ENCODE measurements at regions not wholly inside any gene's neighbourhood (a gene's known extent, or its start where the extent isn't known, plus 50 kb on each side); places are given as distances from the start of the nearest gene placed in this dataset.
"Not testable (repeated sequence)": the region's sequence is repeated elsewhere in the genome, so short reads cannot be mapped to it uniquely, and the experiment has no call there.

GRCh38 chr1:181205901-181206300 lies 117.4 kb downstream of the IER5 start:
- no peak for DNase-seq

DNA sequence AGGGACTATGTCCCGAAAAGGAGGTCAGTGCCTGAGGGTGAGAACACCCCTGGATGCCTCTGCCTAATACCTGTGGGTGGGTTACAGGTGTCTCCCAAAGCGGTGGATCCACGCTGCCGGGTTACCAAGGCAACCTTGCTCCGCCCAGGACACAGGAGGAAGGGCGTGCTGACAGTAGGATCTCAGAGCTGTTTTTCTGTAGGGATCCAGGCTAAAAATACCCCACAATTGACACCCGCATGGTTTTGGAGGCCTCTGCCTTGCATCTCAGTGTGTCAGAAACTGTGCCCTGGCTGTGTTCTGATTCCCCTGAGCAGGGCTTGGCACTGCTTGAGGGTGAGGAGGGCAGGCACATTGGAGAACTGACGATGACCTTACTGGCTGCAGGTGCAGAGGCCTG lies 118.0 kb downstream of the IER5 start:
- no peak for DNase-seq

GRCh38 chr1:181206979-181207790 lies 118.7 kb downstream of the IER5 start:
- no peak for DNase-seq

DNA sequence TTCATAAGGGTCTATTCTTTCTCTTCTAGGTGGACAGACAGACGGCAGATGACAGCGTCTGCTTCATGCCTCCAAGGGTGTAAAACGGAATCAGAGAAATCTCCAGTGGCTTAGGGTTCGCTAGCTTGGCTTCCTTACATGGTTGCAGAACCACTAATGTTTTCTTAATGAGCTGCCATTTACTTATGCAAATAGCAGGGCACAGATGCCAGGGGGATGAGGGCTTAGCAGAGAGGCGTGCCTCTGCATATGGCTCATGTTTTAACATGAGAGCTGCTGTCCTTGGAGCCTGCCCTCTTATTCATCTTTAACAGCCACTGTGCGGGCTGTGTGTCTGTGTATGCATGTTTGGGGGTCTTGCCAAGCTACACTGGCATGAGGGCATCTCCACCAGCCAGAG lies 119.6 kb downstream of the IER5 start:
- no peak for DNase-seq

GRCh38 chr1:181208967-181209366 lies 120.5 kb downstream of the IER5 start:
- no peak for DNase-seq

- no peak for DNase-seq
Observed at GRCh38 chr1:181213056-181213455, 124.6 kb downstream of the IER5 start.

DNA sequence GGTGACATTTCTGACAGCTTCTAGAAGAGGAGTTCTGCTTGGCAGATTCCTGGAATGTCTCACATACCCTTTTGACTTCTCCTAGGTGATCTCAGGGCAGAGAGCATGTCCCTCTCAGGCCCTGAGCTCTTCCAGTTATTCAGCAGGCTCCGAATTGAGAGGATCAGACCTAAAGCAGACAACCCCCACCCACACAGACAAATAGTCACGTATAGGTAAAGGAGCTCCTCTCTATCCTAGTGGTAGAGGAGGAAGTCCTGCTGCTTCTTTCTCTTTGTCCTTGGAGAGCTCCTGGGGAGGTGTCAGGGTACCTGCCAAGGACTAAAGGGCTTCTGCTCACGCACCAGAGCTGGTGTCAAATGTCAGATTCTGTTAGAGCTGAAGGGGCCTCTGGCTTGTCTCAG lies 128.1 kb downstream of the IER5 start:
- DNase-seq: no peak

DNA sequence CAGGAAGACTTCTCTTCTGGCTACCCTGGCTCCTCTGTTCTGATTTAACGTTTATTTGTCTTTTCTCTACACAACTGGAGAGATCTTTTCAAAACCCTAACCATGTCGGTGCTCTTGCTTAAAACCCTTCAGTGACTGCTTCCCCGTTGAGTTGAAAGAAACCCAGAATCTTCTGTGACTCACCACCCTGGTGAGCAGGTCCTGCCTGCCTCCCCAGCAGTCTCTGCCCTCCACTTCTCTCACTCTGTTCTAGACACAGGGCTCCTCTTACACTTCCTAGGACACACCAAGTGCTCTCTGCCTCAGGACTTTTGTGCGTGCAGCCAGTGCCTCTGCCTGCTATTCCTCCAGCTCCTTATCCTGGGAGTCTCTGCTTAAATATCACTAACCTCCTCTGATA lies 131.4 kb downstream of the IER5 start:
- DNase-seq: no peak

- DNase-seq: no peak
Observed at GRCh38 chr1:181221078-181221477, 132.6 kb downstream of the IER5 start.

- DNase-seq: no peak
Observed at GRCh38 chr1:181222972-181223505, 134.5 kb downstream of the IER5 start.

- not testable (repeated sequence) for DNase-seq
Observed at GRCh38 chr1:181226728-181227127, 138.2 kb downstream of the IER5 start.

DNA sequence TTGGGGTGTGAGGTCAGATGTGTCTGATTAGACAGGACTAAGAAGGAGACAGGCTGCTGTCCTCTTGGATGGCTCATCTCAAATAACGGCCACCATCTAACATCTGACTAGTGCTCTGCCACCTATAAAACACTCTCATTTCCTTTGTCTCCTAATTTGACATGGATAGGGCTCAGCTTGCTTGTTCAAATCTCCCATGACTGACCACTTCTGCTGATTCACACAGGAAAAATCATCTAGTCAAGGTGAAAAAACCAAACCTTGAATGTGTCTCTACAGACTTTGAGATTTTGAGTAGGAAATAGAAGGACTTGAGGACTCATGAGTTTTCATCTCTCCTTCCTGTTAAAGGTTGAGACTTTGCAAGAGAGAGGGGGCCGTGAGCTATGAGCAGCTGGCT lies 150.6 kb downstream of the IER5 start:
- DNase-seq: no peak

DNA sequence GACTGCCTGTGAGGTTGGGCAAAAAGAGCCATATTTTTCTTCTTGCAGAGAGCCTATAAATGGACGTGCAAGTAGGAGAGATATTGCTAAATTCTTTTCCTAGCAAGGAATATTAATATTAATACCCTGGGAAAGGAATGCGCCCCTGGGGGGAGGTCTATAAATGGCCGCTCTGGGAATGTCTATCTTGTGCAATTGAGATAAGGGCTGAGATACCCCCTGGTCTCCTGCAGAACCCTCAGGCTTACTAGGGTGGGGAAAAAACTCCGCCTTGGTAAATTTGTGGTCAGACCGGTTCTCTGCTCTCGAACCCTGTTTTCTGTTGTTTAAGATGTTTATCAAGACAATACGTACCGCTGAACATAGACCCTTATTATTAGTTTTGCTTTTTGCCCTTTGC lies 157.8 kb downstream of the IER5 start:
- DNase-seq: not testable (repeated sequence)

DNA sequence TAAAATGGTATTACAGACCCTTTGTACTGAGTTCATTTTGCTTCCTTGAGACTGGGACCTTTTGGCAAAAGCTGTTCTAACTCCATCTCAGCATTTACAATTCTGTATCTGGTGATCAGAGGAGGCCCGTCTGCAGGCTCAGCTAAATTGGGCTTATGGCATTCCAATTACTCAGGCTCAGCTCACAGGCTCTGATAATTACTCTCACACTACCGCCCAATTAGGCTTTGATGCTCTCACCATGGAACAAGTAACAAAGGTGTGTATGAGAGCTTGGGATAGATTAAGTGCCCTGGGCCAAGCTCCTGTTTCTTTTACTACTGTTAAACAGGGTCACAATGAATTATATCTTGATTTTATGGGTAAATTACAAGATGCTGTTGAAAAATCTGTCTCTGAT lies 159.9 kb downstream of the IER5 start:
- not testable (repeated sequence) for DNase-seq

DNA sequence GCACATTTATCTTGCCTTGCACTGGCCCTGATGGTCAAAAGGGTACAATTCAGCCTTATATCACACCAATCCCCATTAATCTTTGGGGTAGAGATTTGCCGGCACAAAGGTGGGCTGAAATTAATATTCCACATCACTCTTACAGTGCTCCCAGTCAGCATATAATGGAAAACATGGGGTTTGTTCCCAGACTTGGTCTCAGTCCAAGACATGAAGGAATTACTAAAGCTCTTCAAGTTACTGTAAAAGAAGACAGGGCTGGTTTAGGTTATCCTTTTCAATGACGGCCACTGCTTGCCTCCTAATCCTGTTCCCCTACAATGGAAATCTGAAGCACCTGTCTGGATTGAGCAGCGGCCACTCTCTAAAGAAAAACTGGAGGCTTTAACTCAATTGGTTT lies 160.7 kb downstream of the IER5 start:
- no peak for DNase-seq

- no peak for DNase-seq
Observed at GRCh38 chr1:181250038-181250437, 161.5 kb downstream of the IER5 start.

DNA sequence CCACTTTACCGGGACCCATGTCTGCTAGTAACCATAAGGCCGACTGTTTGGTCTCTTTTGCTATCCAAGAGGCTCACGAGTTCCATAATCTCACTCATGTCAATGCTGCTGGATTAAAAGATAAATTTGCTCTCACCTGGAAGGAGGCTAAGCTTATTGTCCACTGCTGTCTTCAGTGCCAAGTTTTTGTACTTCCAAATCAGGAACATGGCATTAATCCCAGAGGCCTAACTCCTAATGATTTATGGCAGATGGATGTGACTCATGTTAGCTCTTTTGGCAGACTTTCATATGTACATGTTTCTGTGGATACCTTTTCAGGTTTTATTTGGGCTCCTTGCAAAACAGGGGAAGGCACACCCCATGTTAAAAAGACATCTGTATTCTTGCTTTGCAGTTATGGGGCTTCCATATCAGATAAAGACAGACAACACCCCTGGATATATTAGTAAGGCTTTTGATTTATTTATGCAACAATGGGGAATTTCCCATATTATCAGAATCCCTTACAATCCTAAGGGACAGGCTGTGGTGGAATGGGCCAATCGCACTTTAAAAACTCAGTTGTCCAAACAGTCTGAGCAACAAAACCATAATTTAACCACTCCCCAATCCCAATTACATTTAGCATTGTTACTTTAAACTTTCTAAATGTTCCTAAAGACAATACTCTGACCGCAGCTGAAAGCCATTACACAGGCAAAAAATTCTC lies 162.7 kb downstream of the IER5 start:
- DNase-seq: no peak

DNA sequence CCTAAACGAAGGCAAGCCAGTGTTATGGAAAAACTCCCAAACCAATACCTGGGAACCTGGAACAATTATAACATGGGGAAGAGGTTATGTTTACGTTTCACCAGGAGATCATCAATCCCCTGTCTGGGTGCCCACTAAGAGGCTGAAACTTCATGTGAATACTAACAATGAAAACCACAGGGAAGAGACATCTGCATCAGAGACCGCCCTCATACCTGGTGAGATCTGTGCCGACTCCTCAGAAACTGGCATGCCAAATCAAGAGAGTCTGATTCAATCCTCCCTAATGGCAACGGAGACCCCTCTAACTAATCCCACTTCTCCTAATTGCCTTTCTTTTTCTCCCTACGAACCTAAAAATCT lies 163.2 kb downstream of the IER5 start:
- DNase-seq: no peak

DNA sequence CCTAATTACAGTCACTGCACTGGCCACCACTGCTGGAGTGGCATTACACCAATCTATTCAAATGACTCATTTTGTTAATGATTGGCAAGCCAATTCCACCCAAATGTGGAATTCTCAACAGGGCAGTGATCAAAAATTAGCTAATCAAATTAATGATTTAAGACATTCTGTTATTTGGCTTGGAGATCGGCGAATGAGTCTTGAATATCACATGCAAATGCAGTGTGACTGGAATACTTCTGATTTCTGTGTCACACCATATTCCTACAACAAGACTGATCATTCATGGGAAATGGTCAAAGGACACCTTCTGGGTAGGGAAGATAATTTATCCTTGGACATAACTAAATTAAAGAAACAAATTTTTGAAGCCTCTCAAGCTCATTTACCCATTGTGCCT lies 165.1 kb downstream of the IER5 start:
- DNase-seq: not testable (repeated sequence)

GRCh38 chr1:181255270-181255929 lies 166.9 kb downstream of the IER5 start:
- DNase-seq: no peak

DNA sequence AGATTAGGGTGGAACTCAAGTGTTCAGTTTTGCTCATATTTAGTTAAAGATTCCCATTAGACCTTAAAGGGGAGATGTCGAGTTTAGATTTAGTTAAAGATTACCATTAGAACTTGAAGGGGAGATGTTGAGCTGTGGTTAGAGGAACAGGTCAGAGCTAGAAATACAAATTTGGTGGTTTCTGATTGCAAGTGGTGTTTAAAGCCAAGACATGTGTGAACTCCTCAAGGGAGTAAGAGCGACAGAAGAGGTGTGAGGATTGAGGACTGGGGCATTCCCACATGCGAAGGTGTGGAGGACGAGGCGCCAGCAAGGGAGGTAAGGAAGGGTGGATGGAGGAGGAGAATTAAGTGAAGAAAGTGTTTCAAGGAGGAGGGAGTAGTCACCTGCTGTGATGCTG lies 168.6 kb downstream of the IER5 start:
- DNase-seq: no peak

GRCh38 chr1:181259026-181259745 lies 170.7 kb downstream of the IER5 start:
- DNase-seq: no peak

DNA sequence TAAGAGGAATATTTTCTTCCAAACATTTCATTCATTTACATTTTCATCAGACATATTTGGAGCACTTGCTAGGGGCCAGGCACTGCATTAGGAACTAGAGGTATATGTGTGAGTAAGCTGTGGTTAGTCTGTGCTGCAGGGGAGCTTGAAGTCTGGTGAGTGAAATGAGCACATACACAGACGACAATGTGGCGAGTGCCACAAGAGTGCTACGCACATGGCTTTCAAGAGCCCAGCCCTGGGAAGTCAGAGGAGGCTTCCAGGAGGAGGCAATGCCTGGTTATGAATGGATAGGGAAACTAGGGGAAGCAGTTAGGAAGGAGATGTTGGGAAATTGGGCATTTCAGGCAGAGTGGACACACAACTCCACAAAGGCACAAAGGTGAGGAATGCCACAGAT lies 171.8 kb downstream of the IER5 start:
- no peak for DNase-seq
